IPS DF 6.9 (cell line): ENCODE measurements at regions not wholly inside any gene's neighbourhood (a gene's known extent, or its start where the extent isn't known, plus 50 kb on each side); places are given as distances from the start of the nearest gene placed in this dataset.
"Not testable (repeated sequence)": the region's sequence is repeated elsewhere in the genome, so short reads cannot be mapped to it uniquely, and the experiment has no call there.

Experiments
- DNase-seq: peaks from one replicate; pipeline ENCODE4 v3.0.0-alpha.2; 2013; ENCODE audit warnings: low read depth, low spot score
- H3K27ac ChIP-seq: one replicate; pipeline ENCODE4 v1.5.1; 2013; ENCODE audit warnings: low read length, control low read depth
- H3K27me3 ChIP-seq: 2 replicates; pipeline ENCODE4 v1.6.1; 2013; ENCODE audit warnings: mild to moderate bottlenecking, low read length; ENCODE audit not compliant: control insufficient read depth, insufficient read depth
- H3K36me3 ChIP-seq: 2 replicates; pipeline ENCODE4 v1.6.1; 2013; ENCODE audit warnings: low read length; ENCODE audit not compliant: control insufficient read depth, insufficient read depth
- H3K4me1 ChIP-seq: 2 replicates; pipeline ENCODE4 v1.6.1; 2013; ENCODE audit warnings: low read length; ENCODE audit not compliant: control insufficient read depth, insufficient read depth
- H3K4me3 ChIP-seq: 2 replicates; pipeline ENCODE4 v1.5.1; 2013; ENCODE audit warnings: mild to moderate bottlenecking, low read length
- H3K9me3 ChIP-seq: 2 replicates; pipeline ENCODE4 v1.6.1; 2013; ENCODE audit warnings: low read length, inconsistent platforms; ENCODE audit not compliant: control insufficient read depth, insufficient read depth
- WGBS: extraction: QIAGEN DNeasy Blood & Tissue Kit; methylation state at CpG from one replicate; pipeline ENCODE4 v1.1.7; 2013; ENCODE audit warnings: mixed read lengths, missing lambda C conversion rate; ENCODE audit not compliant: insufficient read length, insufficient coverage; 5-methylcytosine and 5-hydroxymethylcytosine counted together

- Histone ChIP-seq H3K36me3 (no peaks in the 10 kb centered on the region), H3K9me3 (peaks cover 1% of the 10 kb centered on the region; the same call in 1 of the 2 replicates), H3K4me3 (no peak overlapping the region), H3K4me1 (no peaks in the 10 kb centered on the region), H3K27me3 (no peaks in the 10 kb centered on the region), H3K27ac (no peak overlapping the region)
- DNase-seq, result no peak
- no CpG with 5 or more reads among the region's 1 CpG for WGBS
Observed at GRCh38 chr9:103296189-103296588, 301.1 kb downstream of the CYLC2 start.

DNA sequence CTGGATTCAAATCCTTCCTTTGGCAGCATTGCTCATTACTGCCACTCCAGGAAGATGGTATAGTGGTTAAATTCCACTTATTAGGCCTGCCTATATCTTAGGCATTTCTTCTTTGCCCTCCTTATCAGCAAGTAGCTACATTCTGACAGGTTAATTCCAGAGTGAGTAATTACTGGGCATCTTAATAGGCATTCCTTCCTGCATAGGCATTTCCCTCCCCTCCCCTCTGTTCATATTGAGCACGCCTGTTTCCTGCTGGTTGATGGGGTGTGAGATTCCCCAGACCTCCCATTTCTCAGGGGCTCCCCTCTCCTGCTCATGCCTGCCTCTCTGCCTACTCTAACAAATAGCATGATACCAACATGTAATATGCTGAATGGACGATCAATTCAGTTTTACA is 305.9 kb downstream of the CYLC2 start:
- WGBS, result no CpG with 5 or more reads among the region's 2 CpGs
- peaks cover 2% of the 10 kb centered on the region; the same call in 1 of the 2 replicates for H3K9me3 ChIP-seq

GRCh38 chr9:103304797-103305196 is 309.7 kb downstream of the CYLC2 start:
- Histone ChIP-seq H3K4me3 (no peak overlapping the region), H3K4me1 (no peaks in the 10 kb centered on the region), H3K36me3 (no peaks in the 10 kb centered on the region), H3K9me3 (peaks cover 3% of the 10 kb centered on the region), H3K27ac (no peak overlapping the region), H3K27me3 (no peaks in the 10 kb centered on the region)
- WGBS, result no CpG with 5 or more reads among the region's 1 CpG
- no peak for DNase-seq

More for the DNA sequence above, 305.9 kb downstream of the CYLC2 start:
- H3K4me3 ChIP-seq, result no peak overlapping the region
- no peak overlapping the region for H3K27ac ChIP-seq
- no peak for DNase-seq
- H3K27me3 ChIP-seq, result no peaks in the 10 kb centered on the region
- H3K36me3 ChIP-seq, result no peaks in the 10 kb centered on the region
- no peaks in the 10 kb centered on the region for H3K4me1 ChIP-seq

- no CpG with 5 or more reads among the region's 4 CpGs for WGBS
Observed at GRCh38 chr9:103319979-103320378, 324.8 kb downstream of the CYLC2 start.

GRCh38 chr9:103323699-103324098 is 328.6 kb downstream of the CYLC2 start:
- Histone ChIP-seq H3K4me1 (no peaks in the 10 kb centered on the region), H3K27me3 (no peaks in the 10 kb centered on the region), H3K4me3 (no peak overlapping the region), H3K27ac (no peak overlapping the region), H3K36me3 (no peaks in the 10 kb centered on the region), H3K9me3 (peaks cover 4% of the 10 kb centered on the region)
- no CpG with 5 or more reads among the region's 1 CpG for WGBS
- DNase-seq, result no peak

More at GRCh38 chr9:103319979-103320378, 324.8 kb downstream of the CYLC2 start:
- DNase-seq, result no peak
- Histone ChIP-seq H3K9me3 (peaks cover 1% of the 10 kb centered on the region; the same call in 1 of the 2 replicates), H3K27ac (no peak overlapping the region), H3K4me1 (no peaks in the 10 kb centered on the region), H3K36me3 (no peaks in the 10 kb centered on the region), H3K4me3 (no peak overlapping the region), H3K27me3 (no peaks in the 10 kb centered on the region)

GRCh38 chr9:103335461-103335860 is 340.3 kb downstream of the CYLC2 start:
- no peak for DNase-seq
- H3K4me3 ChIP-seq, result no peak overlapping the region
- WGBS, result no CpG with 5 or more reads among the region's 3 CpGs
- no peaks in the 10 kb centered on the region for H3K4me1 ChIP-seq
- H3K9me3 ChIP-seq, result peaks cover 6% of the 10 kb centered on the region
- no peaks in the 10 kb centered on the region for H3K36me3 ChIP-seq
- H3K27ac ChIP-seq, result no peak overlapping the region
- H3K27me3 ChIP-seq, result no peaks in the 10 kb centered on the region

DNA sequence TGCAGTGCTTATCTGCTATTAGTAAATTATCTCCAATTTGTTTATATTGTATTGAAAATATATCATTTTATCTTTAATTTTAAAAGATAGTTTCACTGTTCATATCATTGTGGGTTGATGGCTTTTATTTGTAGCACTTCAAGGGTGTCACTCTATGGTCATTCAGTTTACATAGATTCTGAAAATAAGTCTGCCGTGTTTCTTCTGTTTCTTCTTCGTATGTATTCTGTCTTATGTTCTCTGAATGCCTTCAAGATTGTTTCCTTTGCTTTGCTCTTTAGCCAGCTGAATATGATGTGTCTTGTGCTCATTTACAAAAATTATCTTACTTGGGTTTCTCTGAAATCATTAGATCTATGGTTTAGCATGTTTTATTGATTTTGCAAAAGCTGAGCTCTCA is 359.9 kb downstream of the CYLC2 start:
- Histone ChIP-seq H3K4me1 (no peaks in the 10 kb centered on the region), H3K4me3 (no peak overlapping the region), H3K27me3 (no peaks in the 10 kb centered on the region), H3K36me3 (no peaks in the 10 kb centered on the region), H3K9me3 (peaks cover 4% of the 10 kb centered on the region; the same call in 1 of the 2 replicates), H3K27ac (no peak overlapping the region)
- WGBS, result no CpG with 5 or more reads among the region's 2 CpGs
- DNase-seq, result no peak

DNA sequence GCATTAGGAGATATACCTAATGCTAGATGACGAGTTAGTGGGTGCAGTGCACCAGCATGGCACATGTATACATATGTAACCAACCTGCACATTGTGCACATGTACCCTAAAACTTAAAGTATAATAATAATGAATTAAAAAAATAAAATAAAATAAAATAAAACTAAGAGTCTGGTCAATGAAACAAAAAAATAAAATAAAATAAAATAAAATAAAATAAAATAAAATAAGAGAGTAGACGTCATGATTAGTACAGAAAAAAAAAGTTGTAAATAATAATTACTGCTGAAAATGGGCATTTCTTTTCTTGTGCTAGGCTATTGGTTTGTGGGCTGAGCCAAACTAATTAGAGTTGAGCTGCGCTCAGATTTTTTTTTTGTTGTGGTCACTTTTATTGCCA is 362.8 kb downstream of the CYLC2 start:
- H3K9me3 ChIP-seq, H3K36me3 ChIP-seq, DNase-seq, H3K27ac ChIP-seq, H3K27me3 ChIP-seq, H3K4me1 ChIP-seq, H3K4me3 ChIP-seq: not testable (repeated sequence)
- WGBS, result no CpG with 5 or more reads among the region's 3 CpGs

GRCh38 chr9:103361906-103362305 is 366.8 kb downstream of the CYLC2 start:
- H3K27me3 ChIP-seq, result no peaks in the 10 kb centered on the region
- no peak for DNase-seq
- H3K4me1 ChIP-seq, result no peaks in the 10 kb centered on the region
- no peak overlapping the region for H3K4me3 ChIP-seq
- H3K36me3 ChIP-seq, result no peaks in the 10 kb centered on the region
- peaks cover 4% of the 10 kb centered on the region for H3K9me3 ChIP-seq
- no peak overlapping the region for H3K27ac ChIP-seq

DNA sequence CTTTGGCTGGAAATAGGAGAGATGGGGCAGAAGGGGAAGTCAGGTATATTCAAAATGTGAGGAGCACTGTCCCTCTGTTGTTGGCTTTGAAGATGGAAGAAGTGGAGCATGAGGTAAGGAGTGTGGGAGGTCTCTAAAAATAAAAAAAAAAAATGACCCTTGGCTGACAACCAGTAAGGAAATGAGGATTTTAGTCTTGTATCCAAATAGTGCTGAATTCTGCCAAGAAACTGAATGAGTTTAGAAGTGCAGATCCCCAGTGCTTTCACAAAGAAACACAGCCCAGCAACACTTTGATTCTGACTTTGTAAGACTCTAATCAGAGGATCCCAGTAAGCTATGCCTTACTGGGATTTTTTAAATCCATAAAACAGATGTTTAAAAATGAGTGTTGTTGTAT is 367.9 kb downstream of the CYLC2 start:
- Histone ChIP-seq H3K4me3 (no peak overlapping the region), H3K27ac (no peak overlapping the region), H3K36me3 (no peaks in the 10 kb centered on the region), H3K4me1 (no peaks in the 10 kb centered on the region), H3K27me3 (no peaks in the 10 kb centered on the region), H3K9me3 (peaks cover 4% of the 10 kb centered on the region)
- no peak for DNase-seq

DNA sequence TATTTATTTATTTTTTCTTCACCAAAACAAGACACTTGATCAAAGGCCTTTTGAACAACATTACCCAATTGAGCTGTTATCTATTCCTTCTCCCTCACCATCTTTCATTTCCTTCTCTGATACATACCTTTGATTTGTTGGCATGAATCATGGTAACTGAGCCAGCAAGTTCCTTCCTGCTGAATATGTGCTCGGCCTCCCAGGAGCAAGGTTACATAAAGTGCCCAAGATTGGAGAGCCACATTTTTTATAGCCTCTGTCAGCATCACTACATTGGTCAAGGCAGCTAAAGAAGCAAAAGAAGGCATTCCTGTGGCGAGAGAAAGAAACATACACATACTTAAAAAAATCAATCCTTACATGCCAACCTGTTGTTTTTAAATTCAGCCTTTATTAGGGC is 369.6 kb downstream of the CYLC2 start:
- Histone ChIP-seq H3K9me3 (peaks cover 1% of the 10 kb centered on the region; the same call in 1 of the 2 replicates), H3K27me3 (no peaks in the 10 kb centered on the region), H3K4me1 (no peaks in the 10 kb centered on the region), H3K4me3 (no peak overlapping the region), H3K27ac (no peak overlapping the region), H3K36me3 (no peaks in the 10 kb centered on the region)
- WGBS, result no CpG with 5 or more reads among the region's 2 CpGs
- DNase-seq, result no peak
